Breast epithelium (tissue), 4 donors: ENCODE measurements at regions not wholly inside any gene's neighbourhood (a gene's known extent, or its start where the extent isn't known, plus 50 kb on each side); places are given as distances from the start of the nearest gene placed in this dataset.

Experiments used
- DNase-seq, 2 donors: peaks; one replicate each; pipeline ENCODE4 v3.0.0-alpha.2; 2019; ENCODE audit warnings: low spot score in 2 of 2
- H3K27ac ChIP-seq, 2 donors: fragments of 200-600 bp; sonication (generic) in 1 of 2; one replicate each; pipeline ENCODE4 v1.5.1; 2016 to 2019; ENCODE audit warnings: mild to moderate bottlenecking in 1 of 2
- H3K27me3 ChIP-seq, 2 donors: fragments of 200-600 bp; sonication (generic) in 1 of 2; one replicate each; pipeline versions ENCODE4 v1.5.1 to v1.6.0; 2017 to 2019; ENCODE audit warnings: control low read depth in 1 of 2, mild to moderate bottlenecking in 1 of 2
- H3K36me3 ChIP-seq: fragments of 200-600 bp; one replicate; pipeline ENCODE4 v1.5.1; 2019
- H3K4me1 ChIP-seq, 2 donors: fragments of 200-600 bp; sonication (generic); one replicate each; pipeline ENCODE4 v1.5.1; 2016 to 2019; ENCODE audit warnings: control low read depth in 1 of 2
- H3K4me3 ChIP-seq, 3 donors: fragments of 200-600 bp; sonication (generic); 1 replicate in 2 of 3; 2 replicates in 1 of 3; pipeline ENCODE4 v1.5.1; 2016 to 2019; ENCODE audit warnings: mild to moderate bottlenecking in 3 of 3, moderate library complexity in 2 of 3
- H3K9me3 ChIP-seq, 2 donors: fragments of 200-600 bp; sonication (generic) in 1 of 2; one replicate each; pipeline ENCODE4 v1.5.1; 2016 to 2019; ENCODE audit warnings: control low read depth in 1 of 2
- CTCF ChIP-seq, 3 donors: fragments of 450-650 bp; IDR thresholded peaks; one replicate each; pipeline ENCODE4 v1.5.1; 2016 to 2017; ENCODE audit warnings: antibody characterized with exemption in 3 of 3, mild to moderate bottlenecking in 3 of 3, moderate library complexity in 3 of 3
- POLR2A ChIP-seq: fragments of 450-650 bp; IDR thresholded peaks from one replicate; pipeline ENCODE4 v1.6.1; 2016; ENCODE audit warnings: antibody characterized with exemption, mild to moderate bottlenecking, moderate library complexity
- POLR2AphosphoS5 ChIP-seq, 3 donors: sonication (generic); formaldehyde crosslinking; IDR thresholded peaks; one replicate each; pipeline ENCODE4 v1.6.1; 2017; ENCODE audit warnings: antibody characterized with exemption in 3 of 3
- intact Hi-C: fragments of 100-400 bp; cut with DNase I; formaldehyde crosslinking; loops from one replicate; pipeline ENCODE4 v1.15.1; 2023; ENCODE audit warnings: low total_unique reads

- Histone ChIP-seq H3K27ac (peak overlapping the region in 1 of 2 donors; percentile 14), H3K4me3 (no peak overlapping the region), H3K9me3 (peaks cover 0 to 8% of the 10 kb centered on the region in 2 donors), H3K27me3 (no peaks in the 10 kb centered on the region), H3K4me1 (no peaks in the 10 kb centered on the region), H3K36me3 (no peaks in the 10 kb centered on the region)
- TF ChIP-seq CTCF (IDR thresholded peaks at IDR 0.05) (no peak), POLR2AphosphoS5 (IDR thresholded peaks at IDR 0.05) (no peak), POLR2A (no peak)
- no peak for DNase-seq
- intact Hi-C loops = no loop called here
These were observed 69.3 kb upstream of the DAB2 start for GRCh38 chr5:39494107-39494510.

- TF ChIP-seq POLR2AphosphoS5 (IDR thresholded peaks at IDR 0.05) (no peak), POLR2A (no peak), CTCF (IDR thresholded peaks at IDR 0.05) (no peak)
- no peak for DNase-seq
- Histone ChIP-seq H3K36me3 (no peaks in the 10 kb centered on the region), H3K4me1 (no peaks in the 10 kb centered on the region), H3K9me3 (peaks cover 0 to 8% of the 10 kb centered on the region in 2 donors), H3K27ac (no peak overlapping the region), H3K27me3 (no peaks in the 10 kb centered on the region), H3K4me3 (no peak overlapping the region)
- intact Hi-C loops = no loop called here
These were observed 66.4 kb upstream of the DAB2 start for GRCh38 chr5:39491210-39491609.

GRCh38 chr5:39489263-39489662 is 64.5 kb upstream of the DAB2 start:
- Histone ChIP-seq H3K4me1 (no peaks in the 10 kb centered on the region), H3K9me3 (peaks cover 0 to 8% of the 10 kb centered on the region in 2 donors), H3K4me3 (no peak overlapping the region), H3K36me3 (no peaks in the 10 kb centered on the region), H3K27ac (no peak overlapping the region), H3K27me3 (no peaks in the 10 kb centered on the region)
- no peak for DNase-seq
- intact Hi-C loops = loop anchor here (10.0 kb wide), 1 partner anchor 1356 kb away; the partner anchor contains the start of gene CARD6
- TF ChIP-seq POLR2A (no peak), CTCF (IDR thresholded peaks at IDR 0.05) (no peak), POLR2AphosphoS5 (IDR thresholded peaks at IDR 0.05) (no peak)

- H3K4me3 ChIP-seq = no peak overlapping the region
- no peaks in the 10 kb centered on the region for H3K36me3 ChIP-seq
- TF ChIP-seq POLR2A = no peak
- TF ChIP-seq CTCF (IDR thresholded peaks at IDR 0.05) = no peak
- TF ChIP-seq POLR2AphosphoS5 (IDR thresholded peaks at IDR 0.05) = no peak
- H3K9me3 ChIP-seq = peaks cover 0 to 8% of the 10 kb centered on the region in 2 donors
- intact Hi-C loops = loop anchor here (10.0 kb wide), 1 partner anchor 1358 kb away; the partner anchor contains the start of gene CARD6
- H3K27me3 ChIP-seq = no peaks in the 10 kb centered on the region
- no peak overlapping the region for H3K27ac ChIP-seq
- DNase-seq = no peak
- H3K4me1 ChIP-seq = no peaks in the 10 kb centered on the region
These were observed 62.0 kb upstream of the DAB2 start for GRCh38 chr5:39486790-39487189.

GRCh38 chr5:39486361-39486760 is 61.6 kb upstream of the DAB2 start:
- Histone ChIP-seq H3K27ac (no peak overlapping the region), H3K9me3 (peaks cover 0 to 8% of the 10 kb centered on the region in 2 donors), H3K4me1 (no peaks in the 10 kb centered on the region), H3K4me3 (no peak overlapping the region), H3K36me3 (no peaks in the 10 kb centered on the region), H3K27me3 (no peaks in the 10 kb centered on the region)
- no peak for TF ChIP-seq POLR2A
- intact Hi-C loops = loop anchor here (10.0 kb wide), 1 partner anchor 1358 kb away; the partner anchor contains the start of gene CARD6
- DNase-seq = no peak

GRCh38 chr5:39485079-39485478 is 60.3 kb upstream of the DAB2 start:
- H3K27ac ChIP-seq = no peak overlapping the region
- H3K36me3 ChIP-seq = no peaks in the 10 kb centered on the region
- H3K27me3 ChIP-seq = no peaks in the 10 kb centered on the region
- no peaks in the 10 kb centered on the region for H3K4me1 ChIP-seq
- DNase-seq = no peak
- intact Hi-C loops = loop anchor here (10.0 kb wide), 1 partner anchor 1360 kb away; the partner anchor contains the start of gene CARD6
- H3K9me3 ChIP-seq = no peaks in the 10 kb centered on the region
- no peak overlapping the region for H3K4me3 ChIP-seq
- TF ChIP-seq POLR2AphosphoS5 (IDR thresholded peaks at IDR 0.05) (no peak), POLR2A (no peak), CTCF (IDR thresholded peaks at IDR 0.05) (no peak)
